Retina (tissue), 1 donor: ENCODE measurements at regions not wholly inside any gene's neighbourhood (a gene's known extent, or its start where the extent isn't known, plus 50 kb on each side); places are given as distances from the start of the nearest gene placed in this dataset.
A peak's percentile ranks its signal among the peaks of the same experiment; 100 is the strongest.
"Not testable (repeated sequence)": the region's sequence is repeated elsewhere in the genome, so short reads cannot be mapped to it uniquely, and the experiment has no call there.

ENCODE experiments used
- DNase-seq: peaks from one replicate; pipeline ENCODE4 v3.0.0-alpha.2; 2016

DNA sequence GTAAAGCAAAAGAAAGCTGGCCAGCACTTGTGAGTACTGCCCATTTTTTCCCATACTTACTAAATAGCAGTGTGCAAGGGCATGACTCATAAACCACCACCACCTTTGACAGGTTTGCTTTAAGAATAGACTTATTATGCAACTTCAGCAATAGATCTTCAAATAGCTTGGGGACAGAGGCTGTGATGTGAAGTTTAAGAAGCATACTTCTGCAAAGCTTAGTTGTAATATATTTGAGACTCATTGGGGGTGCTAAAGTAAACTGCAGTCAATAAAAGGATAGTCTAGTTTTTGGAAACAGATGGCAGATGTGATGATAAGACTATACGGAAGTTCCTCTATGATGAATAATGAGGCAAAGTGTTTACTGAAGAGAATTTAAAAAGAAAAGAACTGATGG lies 210.0 kb downstream of the PLA2G4A start:
- no peak for DNase-seq

DNA sequence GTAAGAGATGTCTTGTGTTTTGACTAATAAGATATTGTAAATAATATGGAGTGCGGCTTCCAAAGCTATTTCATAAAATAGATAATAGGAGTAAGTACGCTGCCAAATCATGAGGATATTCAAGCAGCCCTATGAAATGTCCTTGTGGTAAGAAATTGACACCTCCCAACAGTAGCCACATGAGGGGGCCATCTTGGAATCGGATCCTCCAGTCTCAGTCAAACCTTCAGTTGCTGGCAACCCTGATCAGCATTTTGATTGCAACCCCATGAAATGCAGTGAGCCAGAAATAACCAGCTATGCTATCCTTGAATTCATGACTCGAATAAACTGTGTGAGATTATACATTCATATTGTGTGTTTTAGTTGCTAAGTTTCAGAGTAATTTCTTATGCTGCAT lies 212.4 kb downstream of the PLA2G4A start:
- no peak for DNase-seq

DNA sequence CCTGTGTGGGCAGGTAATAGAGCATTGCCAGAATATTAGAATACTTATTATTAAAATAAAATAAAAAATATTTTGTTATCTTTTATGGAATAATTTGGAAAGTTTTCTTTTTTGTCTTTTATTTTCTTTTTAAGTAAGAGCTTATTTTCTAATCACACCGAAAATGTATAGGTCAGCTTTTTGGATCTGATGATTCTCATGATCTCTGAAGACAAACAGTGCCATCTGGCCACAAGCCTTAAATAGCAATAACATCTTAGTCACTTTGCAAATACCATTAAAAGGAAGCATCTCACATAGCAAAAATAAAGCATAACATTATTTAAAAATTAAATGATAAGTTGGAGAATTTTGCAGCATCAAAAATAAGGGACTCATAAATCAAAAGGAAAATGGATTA lies 213.8 kb downstream of the PLA2G4A start:
- no peak for DNase-seq

DNA sequence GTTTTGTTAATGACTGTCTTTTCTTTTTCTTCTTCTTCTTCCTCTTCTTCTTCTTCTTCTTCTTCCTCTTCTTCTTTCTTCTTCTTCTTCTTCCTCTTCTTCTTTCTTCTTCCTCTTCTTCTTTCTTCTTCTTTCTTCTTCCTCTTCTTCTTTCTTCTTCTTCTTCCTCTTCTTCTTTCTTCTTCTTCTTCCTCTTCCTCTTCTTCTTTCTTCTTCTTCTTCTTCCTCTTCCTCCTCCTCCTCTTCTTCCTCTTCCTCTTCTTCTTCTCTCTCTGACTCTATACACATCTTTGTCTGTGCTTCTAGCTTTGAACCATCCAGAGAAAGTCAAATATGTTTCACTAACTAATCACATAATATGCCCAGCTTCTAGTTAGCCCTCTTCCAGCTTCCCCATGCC lies 214.7 kb downstream of the PLA2G4A start:
- DNase-seq: not testable (repeated sequence)

DNA sequence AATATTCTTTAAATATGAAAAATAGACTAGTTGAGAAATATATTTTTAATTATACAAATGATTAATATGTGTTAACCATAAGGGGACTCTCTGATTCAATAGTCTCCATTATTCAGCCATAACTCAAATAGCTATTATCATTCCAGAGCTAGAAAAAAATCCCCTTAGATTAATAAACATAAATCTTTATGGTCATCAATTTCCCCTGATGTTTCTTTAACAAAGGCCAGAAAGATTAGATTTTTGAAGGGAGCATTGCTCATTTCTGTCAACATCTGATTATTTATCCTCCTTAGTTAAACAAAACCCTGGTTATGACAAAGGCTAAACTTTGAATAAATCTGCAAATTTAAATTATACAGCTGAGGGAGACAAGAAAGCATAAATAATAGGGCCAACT lies 215.7 kb downstream of the PLA2G4A start:
- DNase-seq: no peak

DNA sequence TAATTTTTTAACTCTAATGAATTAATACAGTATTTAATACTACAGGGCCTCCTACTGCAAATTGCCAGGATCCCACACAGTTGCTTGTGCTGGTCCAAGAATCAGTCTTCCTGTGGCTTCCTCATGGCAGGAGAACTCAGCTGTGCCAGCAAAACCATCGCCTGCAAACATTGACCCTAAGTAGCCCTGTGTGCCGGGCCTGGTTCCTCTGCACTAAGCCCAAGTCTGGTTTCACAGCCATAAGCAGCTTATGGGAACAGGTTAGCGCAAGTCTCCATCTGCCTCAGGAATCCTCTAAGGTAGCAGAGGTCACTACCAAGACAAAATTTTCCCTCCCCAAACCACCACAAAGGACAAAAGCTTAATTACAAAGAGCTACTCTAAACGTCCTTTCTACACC lies 216.6 kb downstream of the PLA2G4A start:
- no peak for DNase-seq

DNA sequence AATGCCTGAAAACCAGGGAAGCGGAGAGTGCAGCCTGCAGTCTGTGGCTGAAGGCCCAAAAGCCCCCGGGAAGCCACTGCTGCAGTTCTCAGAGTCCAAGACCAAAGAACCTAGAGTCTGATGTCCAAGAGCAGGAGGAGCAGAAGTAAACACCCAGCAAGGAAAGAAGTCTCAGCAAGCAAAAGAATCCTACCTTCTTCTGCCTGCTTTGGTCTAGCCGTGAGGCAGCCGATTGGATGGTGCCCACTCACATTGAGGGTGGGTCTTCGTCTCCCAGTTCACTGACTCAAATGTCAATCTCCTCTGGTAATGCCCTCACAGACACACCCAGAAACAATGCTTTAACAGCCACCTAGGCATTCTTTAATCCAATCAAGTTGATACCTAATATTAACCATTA lies 217.5 kb downstream of the PLA2G4A start:
- DNase-seq: no peak

DNA sequence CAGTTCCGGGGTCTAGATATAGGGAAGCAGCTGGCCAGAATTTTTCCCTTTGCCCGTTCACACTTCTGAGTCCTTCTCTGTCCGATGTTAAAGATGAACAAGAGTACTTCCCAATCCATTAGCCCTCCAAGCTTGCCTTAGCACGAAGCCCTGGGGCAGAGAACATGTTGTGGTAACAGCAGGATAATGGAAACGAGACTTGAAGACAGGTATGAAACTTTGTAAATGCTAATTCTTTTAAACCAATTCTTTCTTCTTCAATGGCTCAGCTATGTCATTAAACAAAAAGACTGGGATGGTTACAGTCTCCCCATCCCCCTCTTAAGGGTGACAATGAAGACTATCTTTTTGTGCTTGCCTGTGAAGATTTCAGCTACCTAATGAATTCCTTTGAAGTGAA lies 218.5 kb downstream of the PLA2G4A start:
- DNase-seq: no peak

DNA sequence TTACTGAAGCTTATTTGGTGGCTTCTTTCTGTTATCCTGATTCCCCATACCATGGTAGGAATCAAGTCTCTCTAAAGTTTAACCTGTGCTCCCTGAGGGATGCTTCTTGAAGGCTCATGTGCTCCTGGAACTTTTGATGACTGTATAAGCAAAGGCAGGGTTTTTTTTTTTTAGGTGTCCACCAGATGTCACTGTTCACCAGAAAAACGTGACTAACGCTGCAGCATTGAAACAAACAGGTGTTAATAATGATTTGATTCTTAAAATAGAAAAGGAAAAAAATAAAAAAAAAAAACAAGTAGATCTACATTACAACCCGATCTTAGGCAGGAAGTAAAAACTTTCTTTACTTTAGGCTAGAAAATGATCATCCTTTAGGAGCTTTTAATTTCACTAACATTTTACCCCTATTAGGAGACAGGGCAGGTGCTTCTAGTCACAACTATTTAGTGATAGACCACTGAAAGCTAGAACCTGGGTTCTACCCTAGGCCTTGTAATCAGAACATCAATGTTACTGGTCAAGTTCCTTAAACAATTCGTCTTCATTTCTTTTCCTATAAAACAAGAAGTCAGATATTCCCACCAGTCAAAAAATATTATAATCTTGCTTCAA lies 223.0 kb downstream of the PLA2G4A start:
- DNase-seq: peak; percentile 60

DNA sequence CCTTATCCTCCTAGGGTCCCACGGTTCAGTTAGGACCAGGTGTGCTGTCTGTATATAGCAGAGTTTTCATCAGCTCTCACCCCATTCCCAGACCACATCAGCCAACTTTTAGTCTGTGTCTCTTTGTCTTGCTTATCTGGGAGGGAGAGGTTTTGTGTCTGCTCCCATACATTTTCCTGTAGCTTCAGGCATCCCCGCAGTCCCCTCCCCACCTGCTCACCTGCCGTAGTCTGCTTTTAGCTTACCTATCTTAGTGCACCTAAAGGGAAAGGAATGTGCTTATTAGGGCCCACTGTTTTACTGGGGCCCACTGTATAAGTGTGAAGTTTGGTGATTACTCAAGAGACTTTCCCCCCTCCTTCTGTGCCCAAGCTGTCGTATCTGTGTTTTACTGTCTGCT lies 225.1 kb downstream of the PLA2G4A start:
- no peak for DNase-seq

DNA sequence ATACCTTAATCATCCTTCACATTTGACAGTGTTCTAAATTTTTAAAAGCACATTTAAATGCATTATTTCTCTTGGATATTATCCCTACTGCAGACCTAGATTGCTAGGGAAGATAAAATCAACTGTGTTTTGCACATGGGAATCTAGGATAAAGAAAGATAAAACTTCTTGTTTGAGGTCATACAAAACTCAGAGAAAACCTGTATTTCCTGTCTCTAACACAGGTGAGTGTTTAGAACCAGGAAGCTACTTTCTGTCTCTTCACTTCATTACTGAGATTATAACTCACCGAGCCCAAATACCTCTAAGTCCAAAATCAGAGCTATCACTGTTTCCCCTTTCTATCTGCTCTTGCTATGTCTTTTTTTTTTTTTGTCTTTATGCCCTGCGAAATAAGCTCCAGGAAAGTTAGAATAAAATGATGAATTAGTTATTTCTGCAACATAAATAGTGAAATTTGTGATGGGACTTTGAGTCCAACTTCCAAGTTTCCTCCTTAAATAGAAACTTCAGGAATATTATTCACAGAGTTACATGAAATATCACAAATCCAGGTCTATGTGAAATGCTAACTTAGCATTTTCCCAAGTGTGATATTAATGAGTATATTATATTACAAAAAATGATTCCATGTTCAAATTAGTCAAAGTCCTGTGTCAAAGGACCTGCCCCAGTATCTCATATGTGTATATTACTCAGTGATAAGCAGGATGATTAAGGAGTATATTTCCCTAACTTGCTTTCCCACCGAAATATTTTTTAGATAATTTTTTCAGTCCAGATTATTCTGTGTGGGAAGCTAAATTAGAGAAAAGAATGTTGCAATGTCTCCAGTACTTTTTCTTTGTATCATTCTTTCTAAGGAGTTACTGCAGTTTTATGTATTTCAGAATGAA lies 226.4 kb downstream of the PLA2G4A start:
- DNase-seq: no peak

DNA sequence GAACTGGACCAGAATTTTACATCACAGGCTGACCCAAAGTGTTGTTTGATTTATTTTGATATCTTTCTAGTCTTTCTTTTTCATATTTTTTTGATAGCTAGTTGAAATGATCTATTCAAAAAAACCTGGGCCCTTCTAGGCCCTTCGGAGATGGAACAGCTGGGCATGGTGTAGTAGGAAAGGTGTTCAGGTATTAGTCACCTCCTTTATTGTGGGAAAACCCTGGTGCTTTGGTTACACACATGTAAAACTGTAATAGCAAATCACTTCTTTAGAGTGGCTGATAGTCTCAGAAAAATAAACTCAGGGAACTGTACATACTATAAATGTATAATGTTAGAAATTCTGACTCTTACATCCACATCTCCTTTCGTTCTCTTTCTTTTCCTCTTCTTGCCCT lies 234.5 kb downstream of the PLA2G4A start:
- no peak for DNase-seq

DNA sequence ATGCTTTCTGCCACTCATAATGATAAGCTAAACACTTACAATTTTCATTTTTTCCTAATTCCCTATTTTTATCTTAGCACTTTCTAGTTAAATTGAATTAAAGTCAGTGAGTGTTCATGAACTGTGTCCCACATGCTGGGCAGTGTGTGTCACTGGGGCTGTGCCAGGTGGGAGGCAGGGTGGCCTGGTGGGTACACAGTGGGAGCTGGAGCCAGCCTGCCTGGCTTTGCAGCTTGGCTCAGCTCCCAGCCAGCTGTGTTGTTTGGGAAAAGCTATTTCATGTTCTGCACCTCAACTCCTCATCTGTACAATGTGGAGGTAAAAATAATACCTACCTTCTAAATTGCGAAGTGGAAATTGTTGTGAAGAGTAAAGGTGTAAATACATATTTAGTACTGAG lies 238.4 kb downstream of the PLA2G4A start:
- no peak for DNase-seq

DNA sequence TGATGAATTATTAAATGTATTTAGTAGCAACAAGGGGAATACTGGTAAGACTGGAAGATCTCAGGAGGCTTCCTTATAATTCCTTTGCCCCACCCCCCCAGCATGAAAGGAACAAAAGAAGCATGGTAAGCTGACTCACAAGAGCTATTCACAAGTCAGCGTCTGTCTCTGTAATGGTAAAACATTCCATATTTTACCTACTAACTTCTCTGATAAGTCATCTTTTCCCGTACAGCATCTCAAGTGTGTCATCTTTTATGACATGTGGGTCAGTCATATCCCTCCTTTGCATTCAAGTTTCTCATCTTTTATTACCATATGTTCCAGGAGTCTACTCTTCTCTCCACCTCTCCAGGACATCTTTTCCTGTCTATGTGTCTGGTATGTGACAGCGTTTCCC lies 241.3 kb downstream of the PLA2G4A start:
- no peak for DNase-seq

DNA sequence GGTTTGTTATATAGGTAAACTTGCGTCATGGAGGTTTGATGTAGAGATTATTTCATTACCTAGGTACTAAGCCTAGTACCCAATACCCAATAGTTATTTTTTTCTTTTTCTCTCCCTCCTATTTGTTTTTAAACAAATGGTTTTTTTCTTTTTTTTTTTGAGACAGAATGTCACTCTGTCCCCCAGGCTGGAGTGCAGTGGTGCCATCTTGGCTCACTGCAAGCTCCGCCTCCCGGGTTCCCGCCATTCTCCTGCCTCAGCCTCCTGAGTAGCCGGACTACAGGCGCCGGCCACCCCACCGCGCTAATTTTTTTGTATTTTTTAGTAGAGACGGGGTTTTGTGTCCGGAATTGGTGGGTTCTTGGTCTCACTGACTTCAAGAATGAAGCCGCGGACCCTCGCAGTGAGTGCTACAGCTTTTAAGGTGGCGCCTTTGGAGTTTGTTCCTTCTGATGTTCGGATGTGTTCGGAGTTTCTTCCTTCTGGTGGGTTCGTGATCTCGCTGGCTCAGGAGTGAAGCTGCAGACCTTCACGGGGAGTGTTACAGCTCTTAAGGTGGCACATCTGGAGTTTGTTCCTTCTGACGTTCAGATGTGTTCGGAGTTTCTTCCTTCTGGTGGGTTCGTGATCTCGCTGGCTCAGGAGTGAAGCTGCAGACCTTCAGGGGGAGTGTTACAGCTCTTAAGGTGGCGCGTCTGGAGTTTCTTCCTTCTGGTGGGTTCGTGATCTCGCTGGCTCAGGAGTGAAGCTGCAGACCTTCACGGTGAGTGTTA lies 243.7 kb downstream of the PLA2G4A start:
- DNase-seq: not testable (repeated sequence)

DNA sequence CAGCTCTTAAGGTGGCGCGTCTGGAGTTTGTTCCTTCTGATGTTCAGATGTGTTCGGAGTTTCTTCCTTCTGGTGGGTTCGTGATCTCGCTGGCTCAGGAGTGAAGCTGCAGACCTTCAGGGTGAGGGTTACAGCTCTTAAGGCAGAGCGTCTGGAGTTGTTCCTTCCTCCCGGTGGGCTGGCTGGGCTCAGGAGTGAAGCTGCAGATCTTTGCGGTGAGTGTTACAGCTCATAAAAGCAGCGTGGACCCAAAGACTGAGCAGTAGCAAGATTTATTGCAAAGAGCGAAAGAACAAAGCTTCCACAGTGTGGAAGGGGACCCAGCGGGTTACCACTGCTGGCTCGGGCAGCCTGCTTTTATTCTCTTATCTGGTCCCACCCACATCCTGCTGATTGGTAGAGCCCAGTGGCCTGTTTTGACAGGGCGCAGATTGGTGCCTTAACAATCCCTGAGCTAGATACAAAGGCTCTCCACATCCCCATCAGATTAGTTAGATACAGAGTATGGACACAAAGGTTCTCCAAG lies 244.3 kb downstream of the PLA2G4A start:
- DNase-seq: not testable (repeated sequence)

DNA sequence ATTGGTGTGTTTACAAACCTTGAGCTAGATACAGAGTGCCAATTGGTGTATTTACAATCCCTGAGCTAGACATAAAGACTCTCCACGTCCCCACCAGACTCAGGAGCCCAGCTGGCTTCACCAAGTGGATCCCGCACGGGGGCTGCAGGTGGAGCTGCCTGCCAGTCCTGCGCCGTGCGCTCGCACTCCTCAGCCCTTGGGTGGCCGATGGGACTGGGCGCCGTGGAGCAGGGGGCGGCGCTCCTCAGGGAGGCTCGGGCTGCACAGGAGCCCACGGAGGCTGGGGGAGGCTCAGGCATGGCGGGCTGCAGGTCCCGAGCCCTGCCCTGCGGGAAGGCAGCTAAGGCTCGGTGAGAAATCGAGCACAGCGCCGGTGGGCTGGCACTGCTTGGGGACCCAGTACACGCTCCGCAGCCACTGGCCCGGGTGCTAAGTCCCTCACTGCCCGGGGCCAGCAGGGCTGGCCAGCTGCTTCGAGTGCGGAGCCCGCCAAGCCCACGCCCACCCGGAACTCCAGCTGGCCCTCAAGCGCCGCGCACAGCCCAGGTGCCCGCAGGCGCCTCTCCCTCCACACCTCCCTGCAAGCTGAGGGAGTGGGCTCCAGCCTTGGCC lies 245.0 kb downstream of the PLA2G4A start:
- DNase-seq: not testable (repeated sequence)

DNA sequence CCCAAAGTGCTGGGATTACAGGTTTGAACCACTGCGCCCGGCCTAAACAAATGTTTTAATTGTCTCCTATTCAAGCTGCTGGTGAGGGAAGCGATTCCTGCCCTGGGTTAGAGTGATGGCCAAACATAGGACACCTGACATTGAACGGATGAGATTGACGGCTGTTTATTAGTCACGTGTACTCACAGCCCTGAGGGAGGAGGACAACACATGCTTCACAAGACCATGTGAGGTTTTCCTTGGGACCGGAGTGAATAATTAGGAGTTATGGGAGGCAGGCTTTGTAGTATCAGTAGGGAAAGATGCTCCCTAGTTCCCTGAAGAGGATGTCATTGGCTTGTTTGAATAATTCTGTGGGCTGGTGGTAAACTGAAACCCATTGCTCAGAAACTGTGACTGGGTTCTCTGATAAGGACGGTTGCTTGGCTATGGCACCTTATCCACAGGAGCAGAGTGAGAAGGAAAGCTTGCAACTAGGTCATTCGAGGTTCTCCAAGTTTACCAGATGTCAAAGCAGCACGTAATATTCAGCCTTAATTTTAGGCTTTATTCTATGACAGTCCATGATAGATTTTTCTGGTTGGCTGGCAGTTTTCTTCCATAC lies 245.8 kb downstream of the PLA2G4A start:
- DNase-seq: no peak

DNA sequence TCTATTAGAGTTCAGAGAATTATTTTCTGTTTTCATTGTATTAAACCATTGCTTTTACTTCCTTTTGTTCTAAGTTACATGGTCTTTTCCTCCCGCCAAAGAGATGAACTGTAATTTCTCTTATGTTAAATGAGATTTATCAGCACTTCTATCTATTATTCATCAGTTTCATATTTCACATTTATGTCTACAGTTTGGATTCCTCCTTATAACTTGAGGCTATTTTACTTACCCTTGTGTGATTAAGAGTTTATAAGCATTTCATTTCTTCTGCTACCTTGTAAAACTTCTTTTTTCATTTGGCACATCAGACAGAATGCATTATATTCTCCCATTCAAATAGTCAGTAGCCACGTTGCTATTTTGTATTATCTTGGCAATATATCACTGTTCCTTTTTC lies 248.2 kb downstream of the PLA2G4A start:
- DNase-seq: no peak

DNA sequence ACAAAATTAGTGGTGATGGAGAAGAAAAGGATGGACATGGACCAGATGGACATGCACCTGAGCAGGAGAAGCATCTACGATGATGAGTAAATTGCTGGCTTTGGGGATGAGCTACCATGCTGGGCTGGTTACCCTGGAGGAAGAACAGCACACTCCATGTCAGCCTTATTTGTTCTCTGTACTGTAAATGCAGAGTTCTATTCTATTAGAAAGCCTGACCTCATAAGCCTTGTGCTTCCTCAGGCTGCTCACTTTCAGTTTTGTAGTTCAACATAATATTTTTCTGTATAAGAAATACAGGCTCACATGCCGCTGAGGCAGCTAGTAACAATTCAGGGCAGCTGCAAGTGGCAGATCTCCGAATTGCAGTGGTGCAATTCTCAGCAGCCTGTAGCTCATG lies 249.6 kb downstream of the PLA2G4A start:
- DNase-seq: no peak

DNA sequence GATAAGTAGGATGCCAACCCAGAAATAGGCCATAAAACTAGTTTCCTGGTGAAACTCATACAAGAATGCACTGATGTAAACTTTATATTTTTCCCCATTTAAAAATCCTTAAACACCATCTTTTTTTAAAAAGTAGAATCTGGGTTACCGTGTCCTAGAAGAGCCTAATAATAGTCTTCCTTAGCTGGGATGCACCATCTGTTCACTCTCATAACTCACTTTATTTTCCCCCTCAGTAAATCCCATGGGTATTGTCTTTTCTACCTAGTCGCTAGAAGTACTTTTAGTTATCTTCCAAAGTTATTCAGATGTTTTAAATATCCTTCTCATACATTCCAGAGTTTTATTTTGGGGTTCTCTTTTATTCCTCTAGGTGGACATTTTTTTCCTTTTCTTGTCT lies 250.2 kb downstream of the PLA2G4A start:
- no peak for DNase-seq

DNA sequence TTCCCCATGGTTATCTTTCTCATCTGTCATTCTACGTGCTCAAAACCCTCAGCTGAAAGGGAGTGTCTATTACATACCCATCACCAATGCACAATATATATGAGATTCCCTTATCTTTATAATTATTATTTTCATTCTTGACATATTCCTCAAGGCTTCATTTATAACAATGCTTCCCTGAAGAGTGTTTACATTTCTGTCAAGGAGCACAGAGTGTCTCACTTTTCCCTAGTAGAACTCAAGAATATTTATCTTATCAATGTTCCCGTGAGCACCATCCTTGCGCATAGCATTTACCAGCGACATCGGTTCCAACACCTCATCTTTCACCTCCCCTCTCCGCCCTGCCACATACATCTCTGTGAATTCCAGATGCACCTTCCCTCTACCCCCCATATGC lies 250.6 kb downstream of the PLA2G4A start:
- no peak for DNase-seq

DNA sequence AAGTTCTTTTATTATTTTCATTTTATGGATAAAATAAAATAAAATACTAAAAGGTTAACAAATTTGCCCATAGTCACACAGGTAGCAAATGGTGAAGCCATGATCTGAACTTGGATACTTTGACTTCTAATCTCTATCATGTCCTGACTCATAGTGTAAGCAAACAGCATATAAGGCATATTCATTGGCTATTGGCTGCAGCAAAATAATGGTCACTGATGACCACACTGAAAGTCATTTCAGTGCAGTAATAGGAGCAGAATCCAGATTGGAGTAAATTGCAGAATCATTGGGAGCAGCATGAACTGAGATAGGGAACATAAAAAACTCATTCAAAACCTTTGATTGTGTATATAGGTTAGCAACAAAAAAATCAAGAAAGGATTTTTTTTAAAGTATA lies 262.9 kb downstream of the PLA2G4A start:
- DNase-seq: no peak
